Bronchial epithelial cell (primary cell): ENCODE measurements at regions not wholly inside any gene's neighbourhood (a gene's known extent, or its start where the extent isn't known, plus 50 kb on each side); places are given as distances from the start of the nearest gene placed in this dataset.
A peak's percentile ranks its signal among the peaks of the same experiment; 100 is the strongest.
"Not testable (repeated sequence)": the region's sequence is repeated elsewhere in the genome, so short reads cannot be mapped to it uniquely, and the experiment has no call there.

ENCODE experiments used
- DNase-seq: peaks from one replicate; pipeline ENCODE4 v3.0.0-alpha.2; 2010; ENCODE audit warnings: low read depth
- FAIRE-seq: peaks from 2 replicates; lab custom pipeline; 2011; peaks lifted over from hg19 to GRCh38; lab: Jason Lieb, UNC
- H3K27me3 ChIP-seq: 2 replicates; pipeline ENCODE4 v1.5.1; 2011; ENCODE audit warnings: low read length; ENCODE audit not compliant: control insufficient read depth, insufficient read depth
- H3K36me3 ChIP-seq: 2 replicates; pipeline ENCODE4 v1.5.1; 2011; ENCODE audit warnings: low read length; ENCODE audit not compliant: control insufficient read depth, insufficient read depth
- H3K4me3 ChIP-seq: 2 replicates; pipeline ENCODE4 v1.5.1; 2011; ENCODE audit warnings: mild to moderate bottlenecking, low read depth, low read length, control low read depth
- CTCF ChIP-seq: IDR thresholded peaks from 2 replicates; pipeline ENCODE4 v1.5.1; 2011; ENCODE audit warnings: mild to moderate bottlenecking, moderate library complexity, low read length, control low read depth, inconsistent platforms; ENCODE audit not compliant: insufficient read depth, severe bottlenecking

GRCh38 chrX:46168254-46168653 lies 377.0 kb downstream of the ZNF674 start:
- DNase-seq (no peak), FAIRE-seq (no peak)
- no peak for TF ChIP-seq CTCF
- Histone ChIP-seq H3K4me3 (no peak overlapping the region), H3K36me3 (no peaks in the 10 kb centered on the region), H3K27me3 (no peaks in the 10 kb centered on the region)

GRCh38 chrX:46165866-46166265 lies 379.4 kb downstream of the ZNF674 start:
- no peak for FAIRE-seq
- Histone ChIP-seq H3K36me3 (no peaks in the 10 kb centered on the region), H3K27me3 (no peaks in the 10 kb centered on the region), H3K4me3 (no peak overlapping the region)
- DNase-seq = no peak
- no peak for TF ChIP-seq CTCF

- no peaks in the 10 kb centered on the region for H3K27me3 ChIP-seq
- H3K36me3 ChIP-seq = no peaks in the 10 kb centered on the region
- no peak overlapping the region for H3K4me3 ChIP-seq
- TF ChIP-seq CTCF = no peak
- FAIRE-seq (no peak), DNase-seq (peak; percentile 81)
These were observed 379.8 kb downstream of the ZNF674 start for GRCh38 chrX:46165411-46165810.

- no peak for DNase-seq
- no peak overlapping the region for H3K4me3 ChIP-seq
- H3K27me3 ChIP-seq = no peaks in the 10 kb centered on the region
- FAIRE-seq = no peak
- no peaks in the 10 kb centered on the region for H3K36me3 ChIP-seq
- TF ChIP-seq CTCF = no peak
These were observed 392.5 kb downstream of the ZNF674 start for GRCh38 chrX:46152756-46153155.

GRCh38 chrX:46151332-46151731 lies 393.9 kb downstream of the ZNF674 start:
- H3K36me3 ChIP-seq, FAIRE-seq, H3K27me3 ChIP-seq, DNase-seq, H3K4me3 ChIP-seq: not testable (repeated sequence)

- Histone ChIP-seq H3K4me3 (no peak overlapping the region), H3K36me3 (no peaks in the 10 kb centered on the region), H3K27me3 (no peaks in the 10 kb centered on the region)
- DNase-seq (no peak), FAIRE-seq (no peak)
- TF ChIP-seq CTCF = no peak
These were observed 400.7 kb downstream of the ZNF674 start for GRCh38 chrX:46144566-46144965.
